NCI-H1092 treated with DMSO at 0.1 percent for 48 hours (cell line): ENCODE measurements at regions not wholly inside any gene's neighbourhood (a gene's known extent, or its start where the extent isn't known, plus 50 kb on each side); places are given as distances from the start of the nearest gene placed in this dataset.

Source experiments
- DNase-seq: peaks from one replicate; lab custom pipeline; 2025; lab: John Stamatoyannopoulos, UW

GRCh38 chr6:20313960-20314530, 87.6 kb upstream of the E2F3 start:
- DNase-seq: no peak

DNA sequence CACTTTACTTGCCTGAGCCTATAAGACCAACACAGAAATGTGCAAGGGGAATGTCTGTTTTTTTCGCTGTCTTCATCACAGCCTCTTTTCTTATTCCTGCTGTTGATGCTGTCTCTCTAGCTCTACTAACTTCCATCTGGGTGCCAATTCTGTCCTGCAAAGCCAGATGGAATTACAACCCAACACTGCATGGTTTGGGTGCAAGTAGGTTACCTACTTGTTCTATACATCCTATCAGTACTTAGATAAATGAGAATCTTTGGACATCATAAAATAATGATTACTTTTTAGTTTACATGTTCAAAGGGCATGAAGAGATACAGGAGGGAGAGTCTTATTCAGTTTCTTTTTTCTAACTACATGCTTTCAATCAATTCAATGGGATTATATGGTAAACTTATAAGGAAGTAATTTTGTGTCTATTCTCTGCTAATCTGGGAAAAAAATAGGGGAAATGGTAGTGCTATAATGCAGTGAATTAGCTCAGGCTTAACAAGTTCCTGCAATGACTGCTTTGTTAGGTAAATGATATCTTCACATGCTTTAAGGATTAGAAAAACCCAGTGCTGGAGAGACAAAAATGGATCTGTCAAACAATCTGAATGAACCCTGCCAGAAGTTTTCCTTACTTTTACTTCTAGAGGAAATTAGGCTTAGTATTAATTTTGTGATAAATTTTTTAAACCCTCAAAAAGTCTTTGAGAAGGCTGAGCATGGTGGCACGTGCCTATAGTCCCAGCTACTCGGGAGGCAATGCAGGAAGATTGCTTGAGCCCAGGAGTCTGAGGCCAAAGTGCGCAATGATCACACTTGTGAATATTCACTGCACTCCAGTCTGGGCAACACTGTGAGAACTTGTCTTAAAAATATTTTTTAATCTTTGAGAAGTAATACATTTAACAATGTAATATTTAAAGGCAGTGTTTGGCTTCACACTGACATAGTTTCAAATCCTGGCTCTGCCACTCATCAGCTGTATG, 86.5 kb upstream of the E2F3 start:
- DNase-seq: no peak

GRCh38 chr6:20317430-20317829, 84.2 kb upstream of the E2F3 start:
- no peak for DNase-seq

DNA sequence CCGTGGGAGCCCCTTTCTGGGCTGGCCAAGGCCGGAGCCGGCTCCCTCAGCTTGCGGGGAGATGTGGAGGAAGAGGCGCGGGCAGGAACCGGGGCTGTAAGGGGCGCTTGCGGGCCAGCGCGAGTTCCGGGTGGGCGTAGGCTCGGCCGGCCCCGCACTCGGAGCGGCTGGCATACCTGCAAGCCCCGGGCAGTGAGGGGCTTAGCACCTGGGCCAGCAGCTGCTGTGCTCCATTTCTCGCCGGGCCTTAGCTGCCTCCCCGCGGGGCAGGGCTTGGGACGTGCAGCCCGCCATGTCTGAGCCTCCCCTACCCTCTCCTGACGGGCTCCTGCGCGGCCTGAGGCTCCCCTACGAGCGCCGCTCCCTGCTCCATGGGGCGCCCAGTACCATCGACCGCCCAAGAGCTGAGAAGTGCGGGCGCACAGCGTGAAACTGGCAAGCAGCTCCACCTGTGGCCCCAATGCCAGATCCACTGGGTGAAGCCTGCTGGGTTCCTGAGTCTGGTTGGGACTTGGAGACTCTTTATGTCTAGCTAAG, 82.8 kb upstream of the E2F3 start:
- no peak for DNase-seq

- no peak for DNase-seq
Measured at GRCh38 chr6:20319520-20320357, 81.9 kb upstream of the E2F3 start.

DNA sequence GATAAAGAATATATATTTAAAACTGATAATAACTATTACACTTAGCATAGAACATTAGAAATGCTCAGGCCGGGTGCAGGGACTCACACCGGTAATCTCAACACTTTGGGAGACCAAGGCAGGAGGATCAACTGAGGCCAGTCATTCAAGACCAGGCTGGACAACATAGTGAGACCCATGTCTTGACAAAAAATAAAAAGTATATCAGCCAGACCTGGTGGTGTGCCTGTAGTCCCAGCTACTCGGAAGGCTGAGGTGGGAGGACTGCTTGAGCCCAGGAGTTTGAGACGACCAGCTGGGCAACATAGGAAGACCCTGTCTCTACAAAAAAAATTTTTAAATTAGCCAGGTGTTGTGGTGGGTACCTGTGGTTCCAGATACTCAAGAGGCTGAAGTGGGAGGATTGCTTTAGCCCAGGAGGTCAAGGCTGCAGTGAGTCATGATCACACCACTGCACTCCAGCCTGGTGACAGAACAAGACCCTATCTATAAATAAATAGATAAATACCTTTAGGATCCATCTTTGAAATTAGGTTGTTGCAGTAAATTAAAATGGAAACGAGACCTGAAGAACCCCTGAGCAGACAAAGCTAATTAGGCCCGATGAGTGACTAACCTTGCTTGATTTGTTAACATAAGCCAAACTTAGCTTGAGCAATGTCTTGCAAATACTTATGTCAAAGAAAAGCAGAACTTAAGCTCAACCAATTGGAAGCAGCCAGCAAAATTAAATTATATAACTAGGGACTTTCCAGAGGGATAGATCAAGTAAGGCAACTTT, 75.8 kb upstream of the E2F3 start:
- DNase-seq: no peak

GRCh38 chr6:20326422-20326728, 75.3 kb upstream of the E2F3 start:
- no peak for DNase-seq

- no peak for DNase-seq
Measured at GRCh38 chr6:20327141-20327540, 74.5 kb upstream of the E2F3 start.

- no peak for DNase-seq
Measured at GRCh38 chr6:20328266-20328923, 73.3 kb upstream of the E2F3 start.

DNA sequence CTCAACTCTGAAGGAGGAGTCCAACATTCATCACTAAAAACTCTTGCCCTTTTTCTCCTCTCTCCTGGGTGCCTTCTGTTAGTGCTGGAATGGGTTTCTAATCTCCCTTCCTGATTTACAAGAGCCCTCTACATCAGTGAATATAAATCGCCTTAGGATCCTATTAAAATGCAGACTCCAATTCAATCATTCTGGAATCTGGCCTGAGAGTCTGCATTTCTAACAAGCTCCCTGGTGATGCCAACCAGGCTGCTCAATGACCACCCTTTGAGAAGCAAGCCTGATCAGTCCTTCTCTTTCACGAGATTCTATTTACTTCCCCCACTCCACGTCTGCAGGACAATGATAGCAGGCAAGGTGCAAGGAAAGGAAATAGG, 72.8 kb upstream of the E2F3 start:
- DNase-seq: no peak

- DNase-seq: no peak
Measured at GRCh38 chr6:20331042-20331441, 70.6 kb upstream of the E2F3 start.

DNA sequence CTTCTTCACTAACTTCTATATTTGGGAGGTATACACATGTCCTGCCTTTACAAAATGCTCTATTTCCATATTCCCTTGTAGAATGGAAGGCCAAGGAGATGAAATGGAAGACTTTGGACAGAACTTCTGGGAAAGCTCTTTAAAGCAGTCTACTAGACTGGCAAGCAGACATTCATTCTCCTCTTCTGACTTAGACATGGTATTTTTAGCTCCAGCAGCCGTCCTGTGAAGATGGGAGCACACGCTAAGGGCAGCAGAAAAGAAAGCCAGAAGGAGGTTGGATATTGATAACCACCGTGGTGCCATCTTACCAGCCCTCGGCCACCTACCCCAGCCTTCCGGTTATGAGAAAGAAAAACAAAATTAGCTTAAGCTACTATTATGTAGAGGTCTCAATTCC, 70.1 kb upstream of the E2F3 start:
- DNase-seq: no peak

- DNase-seq: no peak
Measured at GRCh38 chr6:20332441-20333006, 69.2 kb upstream of the E2F3 start.

DNA sequence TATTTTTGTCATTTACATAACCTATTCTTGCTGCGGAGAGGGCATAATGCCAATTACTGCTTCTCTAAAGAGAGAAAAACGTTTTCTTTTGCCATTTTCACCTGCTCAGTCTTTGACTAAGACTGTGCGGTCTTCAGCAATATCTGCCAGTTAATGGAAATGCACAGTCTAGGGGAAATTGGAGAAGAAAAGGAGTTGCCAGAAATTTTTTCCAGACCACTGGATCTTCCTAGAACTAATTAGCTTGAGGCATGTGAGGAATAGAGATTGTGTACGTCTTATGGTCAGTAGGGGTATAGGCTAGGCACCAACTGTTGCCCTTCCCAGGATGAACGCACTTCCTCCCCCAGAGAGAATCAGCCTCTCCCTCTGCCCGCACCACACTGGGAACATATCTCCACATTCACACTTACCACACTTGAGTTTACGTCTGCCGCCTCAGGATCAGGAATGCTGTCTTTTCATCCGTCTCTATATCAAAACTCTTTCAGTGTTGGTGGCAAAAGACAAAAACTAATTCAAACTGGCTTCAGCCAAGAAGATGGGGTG, 67.9 kb upstream of the E2F3 start:
- no peak for DNase-seq

DNA sequence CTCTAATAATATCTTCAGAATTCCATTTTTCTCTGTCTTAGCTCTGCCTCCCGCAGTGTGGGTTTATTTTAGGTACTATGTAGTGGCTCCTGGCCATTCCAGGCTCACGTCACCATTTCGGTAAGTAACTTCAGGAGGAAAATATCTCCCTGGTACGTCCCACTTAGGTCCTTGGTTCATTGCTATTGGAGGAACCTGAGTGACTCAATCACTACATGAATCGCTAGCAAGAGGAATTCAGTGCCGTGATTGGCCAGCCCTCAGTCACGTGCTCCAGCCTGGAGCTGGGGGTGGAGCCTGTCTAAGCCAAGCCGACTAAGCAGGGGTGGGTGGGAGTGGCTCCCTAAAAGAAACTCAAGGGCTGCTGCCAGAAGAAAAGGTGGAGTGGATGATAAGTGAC, 67.3 kb upstream of the E2F3 start:
- DNase-seq: no peak

DNA sequence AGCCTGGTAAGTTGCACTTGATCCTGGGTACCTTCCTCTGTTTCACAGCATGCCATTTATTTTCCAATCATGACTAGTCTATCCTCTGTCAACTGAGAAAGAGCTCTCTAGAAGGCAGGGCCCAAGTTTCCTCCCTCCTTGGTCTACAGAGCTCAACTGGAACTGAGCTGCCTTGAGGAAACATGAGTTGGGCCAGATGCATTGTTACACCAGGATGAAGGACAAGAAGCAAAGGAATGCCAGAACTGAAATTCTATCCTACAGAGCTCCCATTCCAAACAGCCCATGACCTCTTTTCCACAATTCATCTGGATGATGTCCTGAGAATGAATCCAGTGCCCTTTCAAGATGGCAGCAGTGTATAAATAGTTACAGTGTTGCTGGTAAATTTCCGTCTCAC, 66.7 kb upstream of the E2F3 start:
- DNase-seq: no peak

DNA sequence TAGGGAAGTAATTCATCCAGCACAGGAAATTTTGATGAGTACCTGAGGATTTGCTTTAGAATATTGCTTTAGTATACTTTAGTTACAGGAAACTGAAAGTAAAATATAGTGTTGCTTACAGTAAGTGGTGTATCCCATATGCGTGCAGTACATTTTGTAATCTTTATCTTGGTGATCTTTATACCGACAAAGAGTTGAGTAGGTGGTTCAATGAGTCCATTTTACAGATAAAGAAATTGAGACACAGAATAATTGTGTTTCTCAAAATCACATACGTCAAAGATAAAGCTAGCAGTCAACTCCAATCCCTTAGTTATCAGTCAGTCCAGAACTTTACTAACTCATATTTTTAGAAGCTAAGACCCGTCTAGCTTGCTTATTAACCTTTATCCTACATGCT, 65.8 kb upstream of the E2F3 start:
- DNase-seq: no peak

DNA sequence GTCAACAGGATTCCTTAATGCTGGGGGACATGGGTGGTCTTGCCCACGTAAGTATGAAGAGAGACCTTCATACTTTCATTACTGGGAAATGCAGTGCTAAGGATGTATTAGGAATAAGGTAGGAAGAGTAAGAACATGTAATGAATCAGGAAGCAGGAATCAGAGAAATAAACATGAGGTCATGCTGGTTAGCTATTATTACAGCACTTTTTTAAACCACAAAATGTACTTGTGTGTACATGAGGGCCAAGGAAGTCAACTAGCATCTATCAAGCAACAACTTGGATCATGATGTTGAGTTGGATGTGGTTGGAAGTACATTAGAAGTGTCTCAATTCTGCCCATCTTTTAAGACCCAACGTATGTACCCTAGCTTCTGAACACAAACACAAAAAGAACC, 63.5 kb upstream of the E2F3 start:
- DNase-seq: no peak

DNA sequence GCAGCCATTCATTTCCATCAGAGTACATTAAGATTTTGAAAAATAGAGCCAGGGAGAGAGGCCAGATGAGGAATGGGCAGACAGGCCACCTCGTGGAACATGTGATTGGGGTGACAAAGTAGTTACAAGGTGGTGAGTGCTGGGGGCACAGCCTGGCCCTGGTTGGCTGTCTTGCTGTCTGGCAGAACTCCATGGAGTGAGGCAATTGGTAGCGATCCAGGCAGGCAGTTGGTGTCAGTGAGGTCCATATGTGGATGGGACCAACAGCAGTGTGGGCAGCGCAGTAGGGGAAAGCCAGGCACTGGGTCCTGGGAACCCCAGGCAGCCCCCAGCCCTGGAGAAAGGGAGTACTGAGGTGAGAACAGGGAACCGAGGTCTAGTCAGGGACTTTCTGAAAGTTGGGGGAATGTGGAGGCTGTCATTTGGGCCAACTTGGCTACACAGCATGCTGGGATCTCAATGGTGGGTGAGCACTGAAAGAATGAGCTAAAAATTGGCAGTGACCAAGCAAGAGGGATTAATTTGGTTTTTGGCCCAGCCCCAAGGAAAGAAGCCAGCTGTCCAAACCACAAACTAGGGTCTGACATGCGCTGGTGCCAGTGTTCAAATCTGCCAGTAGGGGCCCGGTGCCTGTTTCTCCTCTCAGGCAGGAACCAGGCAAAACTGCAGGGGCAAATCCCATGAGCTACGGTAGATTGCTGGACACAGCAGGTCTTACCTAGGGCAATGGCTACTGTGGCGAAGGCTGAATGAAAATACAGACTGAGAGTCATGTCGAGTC, 61.4 kb upstream of the E2F3 start:
- DNase-seq: no peak

DNA sequence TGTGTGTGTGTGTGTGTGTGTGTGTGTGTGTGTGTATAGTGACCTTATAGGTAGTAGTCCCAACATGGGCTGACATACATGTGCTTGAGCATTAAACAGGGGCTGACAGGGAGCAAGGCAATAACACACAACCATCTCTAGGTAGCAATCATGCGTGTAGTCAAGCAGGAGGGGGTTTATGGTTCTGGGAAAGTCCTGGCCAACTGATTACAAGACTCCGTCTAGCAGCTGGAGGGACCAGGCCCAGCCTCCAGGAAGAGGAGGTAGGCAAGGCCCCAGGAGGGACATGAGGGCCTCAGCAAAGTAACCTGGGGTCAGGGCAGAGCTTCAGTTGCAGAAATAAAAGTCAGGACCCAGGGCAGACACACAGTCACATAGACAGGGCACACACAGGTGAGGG, 60.6 kb upstream of the E2F3 start:
- DNase-seq: no peak
